NB4 (cell line): ENCODE measurements at regions not wholly inside any gene's neighbourhood (a gene's known extent, or its start where the extent isn't known, plus 50 kb on each side); places are given as distances from the start of the nearest gene placed in this dataset.
"Not testable (repeated sequence)": the region's sequence is repeated elsewhere in the genome, so short reads cannot be mapped to it uniquely, and the experiment has no call there.

Experiments
- DNase-seq: peaks from one replicate; pipeline ENCODE4 v3.0.0; 2010; ENCODE audit warnings: low read depth
- H3K4me3 ChIP-seq: one replicate; pipeline ENCODE4 v1.5.1; 2011; ENCODE audit warnings: mild to moderate bottlenecking, low read depth, low read length, moderate library complexity
- CTCF ChIP-seq: IDR thresholded peaks from one replicate; pipeline ENCODE4 v1.5.1; 2012; ENCODE audit warnings: low read depth, low read length
- MAX ChIP-seq: IDR thresholded peaks from 2 replicates; pipeline ENCODE4 v1.6.1; 2011; ENCODE audit warnings: low read depth, low read length
- MYC ChIP-seq: IDR thresholded peaks from 2 replicates; pipeline ENCODE4 v1.6.1; 2011; ENCODE audit warnings: low read depth, low read length
- POLR2A ChIP-seq: IDR thresholded peaks from 2 replicates; pipeline ENCODE4 v1.6.1; 2011; ENCODE audit warnings: mild to moderate bottlenecking; ENCODE audit not compliant: insufficient read length; ENCODE audit errors: extremely low read depth

GRCh38 chr1:208737922-208738321, 493.7 kb upstream of the PLXNA2 start:
- no peak for DNase-seq
- H3K4me3 ChIP-seq, result no peak overlapping the region
- TF ChIP-seq MYC, result no peak
- TF ChIP-seq CTCF, result no peak
- TF ChIP-seq POLR2A, result no peak
- TF ChIP-seq MAX, result no peak

GRCh38 chr1:208739636-208740035, 495.5 kb upstream of the PLXNA2 start:
- DNase-seq, result not testable (repeated sequence)

GRCh38 chr1:208741296-208741695, 497.1 kb upstream of the PLXNA2 start:
- DNase-seq, result no peak
- TF ChIP-seq MYC (no peak), POLR2A (no peak), CTCF (no peak), MAX (no peak)
- no peak overlapping the region for H3K4me3 ChIP-seq

More at GRCh38 chr1:208739636-208740035, 495.5 kb upstream of the PLXNA2 start:
- not testable (repeated sequence) for H3K4me3 ChIP-seq

- DNase-seq, result no peak
- TF ChIP-seq CTCF (no peak), MAX (no peak), MYC (no peak), POLR2A (no peak)
- H3K4me3 ChIP-seq, result no peak overlapping the region
Measured at GRCh38 chr1:208743361-208743760, 499.2 kb upstream of the PLXNA2 start.

- TF ChIP-seq MAX (no peak), POLR2A (no peak), MYC (no peak), CTCF (no peak)
- no peak overlapping the region for H3K4me3 ChIP-seq
- no peak for DNase-seq
Measured at GRCh38 chr1:208747979-208748378, 503.8 kb upstream of the PLXNA2 start.

GRCh38 chr1:208748387-208749165, 504.4 kb upstream of the PLXNA2 start:
- TF ChIP-seq POLR2A, result no peak
- no peak for TF ChIP-seq CTCF
- no peak for TF ChIP-seq MAX
- TF ChIP-seq MYC, result no peak
- DNase-seq, result no peak
- no peak overlapping the region for H3K4me3 ChIP-seq
